PFSK-1 (cell line): ENCODE measurements at regions not wholly inside any gene's neighbourhood (a gene's known extent, or its start where the extent isn't known, plus 50 kb on each side); places are given as distances from the start of the nearest gene placed in this dataset.

Experiments
- FOXP2 ChIP-seq: optimal IDR thresholded peaks from 2 replicates; pipeline ENCODE3; 2011; ENCODE audit warnings: borderline replicate concordance, control low read depth, inconsistent platforms; ENCODE audit not compliant: insufficient read depth; ENCODE audit errors: extremely low read length, extremely low read depth
- POLR2AphosphoS5 ChIP-seq: IDR thresholded peaks from 2 replicates; pipeline ENCODE4 v1.6.1; 2012; ENCODE audit warnings: low read depth, mild to moderate bottlenecking, control low read depth, low read length, moderate library complexity
- REST ChIP-seq, 2 experiments: IDR thresholded peaks; 2 replicates each; pipeline versions ENCODE4 v1.6.1 to v1.8.0; 2011 to 2012; ENCODE audit warnings: low read depth in 2 of 2, low read length in 2 of 2, control low read depth in 1 of 2, inconsistent platforms in 1 of 2, mild to moderate bottlenecking in 1 of 2, moderate library complexity in 1 of 2; ENCODE audit not compliant: insufficient read depth in 1 of 2
- SIN3A ChIP-seq: IDR thresholded peaks from 2 replicates; pipeline ENCODE4 v1.6.1; 2012; ENCODE audit warnings: mild to moderate bottlenecking, low read length, moderate library complexity, borderline replicate concordance; ENCODE audit not compliant: insufficient read depth
- TAF1 ChIP-seq: IDR thresholded peaks from 2 replicates; pipeline ENCODE4 v1.6.1; 2012; ENCODE audit warnings: low read length, control low read depth, borderline replicate concordance; ENCODE audit not compliant: insufficient read depth

- TF ChIP-seq POLR2AphosphoS5 (no peak), TAF1 (no peak), SIN3A (no peak), REST (IDR thresholded peaks at IDR 0.05; ENCODE audit: insufficient read depth in 1 of 2, low read depth in 2 of 2, low read length in 2 of 2) (no peak), FOXP2 (no peak)
These were observed 360.8 kb upstream of the PROK2 start for GRCh38 chr3:72145506-72146380.

GRCh38 chr3:72144773-72145505 is 360.0 kb upstream of the PROK2 start:
- no peak for TF ChIP-seq SIN3A
- TF ChIP-seq FOXP2: no peak
- TF ChIP-seq POLR2AphosphoS5: no peak
- no peak for TF ChIP-seq TAF1
- TF ChIP-seq REST (IDR thresholded peaks at IDR 0.05; ENCODE audit: insufficient read depth in 1 of 2, low read depth in 2 of 2, low read length in 2 of 2): no peak

- TF ChIP-seq SIN3A (no peak), TAF1 (no peak), REST (IDR thresholded peaks at IDR 0.05; ENCODE audit: insufficient read depth in 1 of 2, low read depth in 2 of 2, low read length in 2 of 2) (no peak), FOXP2 (no peak), POLR2AphosphoS5 (no peak)
These were observed 359.2 kb upstream of the PROK2 start for GRCh38 chr3:72143966-72144717.

GRCh38 chr3:72143322-72143721 is 358.4 kb upstream of the PROK2 start:
- TF ChIP-seq SIN3A (no peak), TAF1 (no peak), POLR2AphosphoS5 (no peak), REST (IDR thresholded peaks at IDR 0.05; ENCODE audit: insufficient read depth in 1 of 2, low read depth in 2 of 2, low read length in 2 of 2) (no peak), FOXP2 (no peak)
